Heart right ventricle (tissue), 16 donors: ENCODE measurements at regions not wholly inside any gene's neighbourhood (a gene's known extent, or its start where the extent isn't known, plus 50 kb on each side); places are given as distances from the start of the nearest gene placed in this dataset.

Experiments used
- ATAC-seq, 8 donors: fragments of 200-7000 bp; cut with Tn5 transposase; one replicate each; pipeline ENCODE4 v1.9.1; 2020; ENCODE audit warnings: mild to moderate bottlenecking in 8 of 8, moderate library complexity in 8 of 8, moderate number of reproducible peaks in 1 of 8
- DNase-seq, 2 donors: peaks; one replicate each; pipeline ENCODE4 v3.0.0-alpha.2; 2020
- H3K27ac ChIP-seq, 10 donors: fragments of 200-600 bp; sonication (generic) in 2 of 10; one replicate each; pipeline versions ENCODE4 v1.5.0 to v1.8.0; 2020 to 2022; ENCODE audit warnings: mild to moderate bottlenecking in 3 of 10
- H3K27me3 ChIP-seq, 7 donors: fragments of 200-600 bp; one replicate each; pipeline ENCODE4 v1.8.0; 2021 to 2022; ENCODE audit warnings: mild to moderate bottlenecking in 2 of 7
- H3K36me3 ChIP-seq, 9 donors: fragments of 200-600 bp; sonication (generic) in 1 of 9; one replicate each; pipeline versions ENCODE4 v1.5.0 to v1.8.0; 2020 to 2022; ENCODE audit warnings: mild to moderate bottlenecking in 2 of 9
- H3K4me1 ChIP-seq, 9 donors: fragments of 200-600 bp; sonication (generic) in 1 of 9; one replicate each; pipeline versions ENCODE4 v1.5.0 to v1.8.0; 2020 to 2022; ENCODE audit warnings: mild to moderate bottlenecking in 4 of 9
- H3K4me3 ChIP-seq, 10 donors: fragments of 200-600 bp; sonication (generic) in 2 of 10; one replicate each; pipeline versions ENCODE4 v1.5.0 to v1.8.0; 2020 to 2022; ENCODE audit warnings: mild to moderate bottlenecking in 7 of 10, moderate library complexity in 2 of 10
- H3K9me3 ChIP-seq, 11 donors: fragments of 200-600 bp in 10 of 11; sonication (generic) in 2 of 11; one replicate each; pipeline versions ENCODE4 v1.5.0 to v1.8.0; 2013 to 2022; ENCODE audit warnings: mild to moderate bottlenecking in 2 of 11, control low read depth in 1 of 11, moderate library complexity in 1 of 11
- CTCF ChIP-seq, 9 donors: fragments of 200-600 bp; sonication (generic) in 2 of 9; IDR thresholded peaks; one replicate each; pipeline versions ENCODE4 v1.5.0 to v1.8.0; 2021 to 2022; ENCODE audit warnings: antibody characterized with exemption in 9 of 9, mild to moderate bottlenecking in 5 of 9, moderate library complexity in 1 of 9
- WGBS, 2 donors: extraction: QIAGEN DNeasy Blood & Tissue Kit; methylation state at CpG; one replicate each; pipeline ENCODE4 v1.1.7; 2013; ENCODE audit warnings: inconsistent platforms in 1 of 2; 5-methylcytosine and 5-hydroxymethylcytosine counted together
- intact Hi-C, 10 donors: fragments of 100-400 bp; cut with DNase I; formaldehyde crosslinking; loops; one replicate each; pipeline versions ENCODE4 v1.11.1 to v1.14.2; 2022
- donor health status: Arrhythmogenic right ventricular cardiomyopathy.
- donor health status: ischemic (EF 13 %, LVEDD 7.1; RV severe dilation, severe dysfunction).
- donor health status: healthy with polysubstance abuse.
- donor health status: DM: no; HTN: yes; CAD: no.
- donor health status: DM: no; HTN: no; CAD: no.
- donor health status: ischemic (EF 25% LVEDD 6.9; RV normal size, moderate dysfunction).
- donor health status: ischemic (EF 25% LVEDD 5.7; RV mildly dilated, moderate dysfunction).
- donor health status: healthy.
- donor health status: DM: yes; HTN: yes; CAD: no.
- donor health status: Ischemic cardiomyopathy.
- donor health status: ischemic (EF 35%, LVEDD 5.7; RV mildly dilated, moderate dysfunction).
- donor health status: nonischemic (EF 11% LVEDD 7.7; RV severe dilation, severe dysfunction).
- donor health status: DM: yes; HTN: yes; CAD: no.
- donor health status: PGD.
- donor health status: ischemic (EF 29% LVEDD 5.4; RV normal size, mild dysfunction).
- donor health status: nonischemic (EF 23%, LVEDD 6.1; RV moderate dilation, normal function).

- H3K9me3 ChIP-seq: no peaks in the 10 kb centered on the region
- intact Hi-C loops: no loop called here
- 90 to 93% methylated on average over 2 of the region's 2 CpGs for WGBS, 2 donors
- H3K27me3 ChIP-seq: no peaks in the 10 kb centered on the region
- H3K4me1 ChIP-seq: peaks cover 0 to 38% (median 0%) of the 10 kb centered on the region in 9 donors
- H3K36me3 ChIP-seq: peaks cover 0 to 4% (median 0%) of the 10 kb centered on the region in 9 donors
- no peak for DNase-seq
- TF ChIP-seq CTCF (IDR thresholded peaks at IDR 0.05): no peak
- H3K27ac ChIP-seq: no peak overlapping the region
- no peak overlapping the region for H3K4me3 ChIP-seq
- ATAC-seq: no peak
These were observed 98.0 kb upstream of the SOX6 start for GRCh38 chr11:16454289-16454863.

GRCh38 chr11:16448123-16448717, 91.9 kb upstream of the SOX6 start:
- intact Hi-C loops: no loop called here

GRCh38 chr11:16441461-16441860, 85.1 kb upstream of the SOX6 start:
- TF ChIP-seq CTCF (IDR thresholded peaks at IDR 0.05): no peak
- Histone ChIP-seq H3K27ac (no peak overlapping the region), H3K4me3 (no peak overlapping the region), H3K36me3 (no peaks in the 10 kb centered on the region), H3K4me1 (peaks cover 0 to 9% (median 3%) of the 10 kb centered on the region in 9 donors), H3K27me3 (no peaks in the 10 kb centered on the region), H3K9me3 (no peaks in the 10 kb centered on the region)
- 83 to 93% methylated on average over 3 of the region's 3 CpGs for WGBS, 2 donors
- intact Hi-C loops: no loop called here
- DNase-seq (no peak), ATAC-seq (no peak)

More at GRCh38 chr11:16448123-16448717, 91.9 kb upstream of the SOX6 start:
- no peak for DNase-seq
- Histone ChIP-seq H3K36me3 (peaks cover 0 to 4% (median 0%) of the 10 kb centered on the region in 9 donors), H3K27ac (no peak overlapping the region), H3K9me3 (no peaks in the 10 kb centered on the region), H3K4me3 (no peak overlapping the region), H3K27me3 (no peaks in the 10 kb centered on the region), H3K4me1 (peaks cover 0 to 7% (median 0%) of the 10 kb centered on the region in 9 donors)
- WGBS, 2 donors: 86 to 95% methylated on average over 1 of the region's 1 CpG
- no peak for TF ChIP-seq CTCF (IDR thresholded peaks at IDR 0.05)
- no peak for ATAC-seq

GRCh38 chr11:16440136-16440535, 83.8 kb upstream of the SOX6 start:
- no peak for DNase-seq
- WGBS, 2 donors: 85 to 87% methylated on average over 5 of the region's 5 CpGs
- no peaks in the 10 kb centered on the region for H3K9me3 ChIP-seq
- peaks cover 0 to 9% (median 0%) of the 10 kb centered on the region in 9 donors for H3K4me1 ChIP-seq
- no peak overlapping the region for H3K4me3 ChIP-seq
- H3K36me3 ChIP-seq: no peaks in the 10 kb centered on the region
- H3K27me3 ChIP-seq: no peaks in the 10 kb centered on the region
- no peak overlapping the region for H3K27ac ChIP-seq
- intact Hi-C loops: no loop called here
- TF ChIP-seq CTCF (IDR thresholded peaks at IDR 0.05): no peak
- ATAC-seq: no peak
